ENCODE measurements at regions not wholly inside any gene's neighbourhood (a gene's known extent, or its start where the extent isn't known, plus 50 kb on each side); places are given as distances from the start of the nearest gene placed in this dataset.

- Mint-ChIP-seq H3K4me3 (ENCODE audit: unreplicated experiment) (no peak overlapping the region), H3K36me3 (ENCODE audit: low read depth, unreplicated experiment) (no peaks in the 10 kb centered on the region), H3K9me3 (ENCODE audit: unreplicated experiment) (no peaks in the 10 kb centered on the region), H3K27ac (ENCODE audit: unreplicated experiment) (no peak overlapping the region), H3K27me3 (ENCODE audit: unreplicated experiment) (peaks cover 4% of the 10 kb centered on the region), H3K4me1 (ENCODE audit: unreplicated experiment) (peaks cover 9% of the 10 kb centered on the region)
- DNase-seq (ENCODE audit: low spot score), result no peak
- TF ChIP-seq, protein P1, sequence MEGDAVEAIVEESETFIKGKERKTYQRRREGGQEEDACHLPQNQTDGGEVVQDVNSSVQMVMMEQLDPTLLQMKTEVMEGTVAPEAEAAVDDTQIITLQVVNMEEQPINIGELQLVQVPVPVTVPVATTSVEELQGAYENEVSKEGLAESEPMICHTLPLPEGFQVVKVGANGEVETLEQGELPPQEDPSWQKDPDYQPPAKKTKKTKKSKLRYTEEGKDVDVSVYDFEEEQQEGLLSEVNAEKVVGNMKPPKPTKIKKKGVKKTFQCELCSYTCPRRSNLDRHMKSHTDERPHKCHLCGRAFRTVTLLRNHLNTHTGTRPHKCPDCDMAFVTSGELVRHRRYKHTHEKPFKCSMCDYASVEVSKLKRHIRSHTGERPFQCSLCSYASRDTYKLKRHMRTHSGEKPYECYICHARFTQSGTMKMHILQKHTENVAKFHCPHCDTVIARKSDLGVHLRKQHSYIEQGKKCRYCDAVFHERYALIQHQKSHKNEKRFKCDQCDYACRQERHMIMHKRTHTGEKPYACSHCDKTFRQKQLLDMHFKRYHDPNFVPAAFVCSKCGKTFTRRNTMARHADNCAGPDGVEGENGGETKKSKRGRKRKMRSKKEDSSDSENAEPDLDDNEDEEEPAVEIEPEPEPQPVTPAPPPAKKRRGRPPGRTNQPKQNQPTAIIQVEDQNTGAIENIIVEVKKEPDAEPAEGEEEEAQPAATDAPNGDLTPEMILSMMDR (IDR thresholded peaks at IDR 0.05; ENCODE audit: unreplicated experiment), result no peak
These were observed 87.5 kb upstream of the SYNDIG1 start for GRCh38 chr20:24381886-24382285.

- H3K27ac Mint-ChIP-seq (ENCODE audit: unreplicated experiment), result no peak overlapping the region
- no peak for DNase-seq (ENCODE audit: low spot score)
- no peak overlapping the region for H3K4me3 Mint-ChIP-seq (ENCODE audit: unreplicated experiment)
- TF ChIP-seq, protein P1 (IDR thresholded peaks at IDR 0.05; ENCODE audit: unreplicated experiment), result no peak
- H3K36me3 Mint-ChIP-seq (ENCODE audit: low read depth, unreplicated experiment), result no peaks in the 10 kb centered on the region
- H3K9me3 Mint-ChIP-seq (ENCODE audit: unreplicated experiment), result no peaks in the 10 kb centered on the region
- peaks cover 4% of the 10 kb centered on the region for H3K27me3 Mint-ChIP-seq (ENCODE audit: unreplicated experiment)
- H3K4me1 Mint-ChIP-seq (ENCODE audit: unreplicated experiment), result peaks cover 9% of the 10 kb centered on the region
These were observed 89.9 kb upstream of the SYNDIG1 start for GRCh38 chr20:24379484-24379927.

GRCh38 chr20:24378661-24379483 is 90.6 kb upstream of the SYNDIG1 start:
- Mint-ChIP-seq H3K4me1 (ENCODE audit: unreplicated experiment) (peaks cover 9% of the 10 kb centered on the region), H3K27me3 (ENCODE audit: unreplicated experiment) (peaks cover 4% of the 10 kb centered on the region), H3K9me3 (ENCODE audit: unreplicated experiment) (no peaks in the 10 kb centered on the region), H3K36me3 (ENCODE audit: low read depth, unreplicated experiment) (no peaks in the 10 kb centered on the region), H3K4me3 (ENCODE audit: unreplicated experiment) (no peak overlapping the region), H3K27ac (ENCODE audit: unreplicated experiment) (no peak overlapping the region)
- no peak for DNase-seq (ENCODE audit: low spot score)
- TF ChIP-seq, protein P1 (IDR thresholded peaks at IDR 0.05; ENCODE audit: unreplicated experiment), result no peak

GRCh38 chr20:24376311-24377099 is 92.9 kb upstream of the SYNDIG1 start:
- Mint-ChIP-seq H3K9me3 (ENCODE audit: unreplicated experiment) (no peaks in the 10 kb centered on the region), H3K4me1 (ENCODE audit: unreplicated experiment) (peaks cover 4% of the 10 kb centered on the region), H3K4me3 (ENCODE audit: unreplicated experiment) (no peak overlapping the region), H3K27ac (ENCODE audit: unreplicated experiment) (no peak overlapping the region), H3K36me3 (ENCODE audit: low read depth, unreplicated experiment) (no peaks in the 10 kb centered on the region), H3K27me3 (ENCODE audit: unreplicated experiment) (peaks cover 1% of the 10 kb centered on the region)
- no peak for DNase-seq (ENCODE audit: low spot score)
- TF ChIP-seq, protein P1 (IDR thresholded peaks at IDR 0.05; ENCODE audit: unreplicated experiment), result no peak

GRCh38 chr20:24373372-24373771 is 96.1 kb upstream of the SYNDIG1 start:
- no peak overlapping the region for H3K27ac Mint-ChIP-seq (ENCODE audit: unreplicated experiment)
- peaks cover 1% of the 10 kb centered on the region for H3K27me3 Mint-ChIP-seq (ENCODE audit: unreplicated experiment)
- DNase-seq (ENCODE audit: low spot score), result no peak
- peaks cover 3% of the 10 kb centered on the region for H3K4me1 Mint-ChIP-seq (ENCODE audit: unreplicated experiment)
- H3K9me3 Mint-ChIP-seq (ENCODE audit: unreplicated experiment), result no peaks in the 10 kb centered on the region
- H3K4me3 Mint-ChIP-seq (ENCODE audit: unreplicated experiment), result no peak overlapping the region
- TF ChIP-seq, protein P1 (IDR thresholded peaks at IDR 0.05; ENCODE audit: unreplicated experiment), result no peak
- no peaks in the 10 kb centered on the region for H3K36me3 Mint-ChIP-seq (ENCODE audit: low read depth, unreplicated experiment)
